GM18520 (cell line): ENCODE measurements at regions not wholly inside any gene's neighbourhood (a gene's known extent, or its start where the extent isn't known, plus 50 kb on each side); places are given as distances from the start of the nearest gene placed in this dataset.
"Not testable (repeated sequence)": the region's sequence is repeated elsewhere in the genome, so short reads cannot be mapped to it uniquely, and the experiment has no call there.

ENCODE experiments used
- ATAC-seq: cut with Tn5 transposase; IDR thresholded peaks from one replicate; pipeline ENCODE4 v1.9.1; 2021; ENCODE audit not compliant: unreplicated experiment

DNA sequence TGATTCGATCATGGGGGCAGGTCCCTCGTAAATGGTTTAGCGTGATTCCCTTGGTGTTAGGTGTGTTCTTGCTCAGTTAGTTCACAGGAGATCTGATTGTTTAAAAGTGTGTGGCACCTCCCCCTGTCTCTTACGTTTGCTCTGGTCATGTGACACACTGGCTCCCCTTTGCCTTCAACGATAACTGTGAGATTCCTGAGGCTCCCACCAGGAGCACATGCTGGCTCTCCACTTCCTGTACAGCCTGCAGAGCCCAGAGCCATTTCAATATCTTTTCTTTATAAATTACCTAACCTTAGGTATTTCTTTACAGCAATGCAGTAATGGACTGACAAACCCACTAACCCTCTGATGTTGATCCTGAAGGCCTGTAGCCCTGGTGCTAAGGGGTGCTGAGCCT lies 141.9 kb downstream of the FCRL5 start:
- no peak for ATAC-seq

DNA sequence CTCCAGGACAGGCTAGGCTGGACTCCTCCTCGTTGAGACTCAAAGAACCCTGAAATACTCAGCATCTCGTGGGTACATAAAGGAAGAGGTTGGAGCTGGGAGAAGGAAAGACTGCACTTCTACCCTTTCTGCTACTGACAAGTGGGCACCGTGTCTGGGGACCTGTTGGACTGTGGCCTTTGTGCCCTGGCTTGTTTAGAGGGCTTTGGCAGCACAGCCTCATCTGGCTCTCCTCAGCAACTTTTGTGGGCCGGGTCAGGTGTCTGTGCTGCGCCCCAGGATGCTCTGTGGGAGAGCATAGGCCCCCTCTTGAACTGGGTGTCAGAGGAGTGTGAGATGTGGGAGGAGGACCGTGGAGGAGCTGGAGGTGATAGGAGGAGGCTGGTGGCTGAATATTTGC lies 142.4 kb downstream of the FCRL5 start:
- ATAC-seq: no peak

DNA sequence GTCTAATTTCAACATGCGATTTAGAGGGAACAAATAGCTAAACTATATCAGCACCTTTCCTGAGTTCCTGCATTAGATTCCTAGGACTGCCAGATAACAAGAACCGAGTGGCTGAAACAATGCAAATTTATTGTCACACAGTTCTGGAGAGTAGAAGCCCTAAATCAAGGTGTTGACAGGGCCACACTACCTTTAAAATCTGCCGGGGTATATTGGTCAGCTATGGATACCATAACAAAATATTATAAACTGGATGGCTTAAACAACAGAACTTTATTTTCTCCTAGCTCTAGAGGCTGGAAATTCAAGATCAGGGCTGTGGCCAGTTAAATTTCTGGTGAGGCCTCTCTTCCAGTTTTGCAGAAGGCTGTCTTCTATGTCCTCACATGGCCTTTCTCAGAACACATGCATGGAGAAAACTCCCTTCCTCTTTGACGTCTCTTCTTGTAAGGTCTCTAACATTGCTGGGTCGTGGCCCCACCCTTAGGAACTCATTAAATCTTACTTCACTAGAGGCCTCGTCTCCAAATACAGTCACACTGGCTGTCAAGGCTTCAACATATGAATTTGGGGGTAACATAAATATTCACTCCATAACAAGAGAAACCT lies 144.3 kb downstream of the FCRL5 start:
- no peak for ATAC-seq

DNA sequence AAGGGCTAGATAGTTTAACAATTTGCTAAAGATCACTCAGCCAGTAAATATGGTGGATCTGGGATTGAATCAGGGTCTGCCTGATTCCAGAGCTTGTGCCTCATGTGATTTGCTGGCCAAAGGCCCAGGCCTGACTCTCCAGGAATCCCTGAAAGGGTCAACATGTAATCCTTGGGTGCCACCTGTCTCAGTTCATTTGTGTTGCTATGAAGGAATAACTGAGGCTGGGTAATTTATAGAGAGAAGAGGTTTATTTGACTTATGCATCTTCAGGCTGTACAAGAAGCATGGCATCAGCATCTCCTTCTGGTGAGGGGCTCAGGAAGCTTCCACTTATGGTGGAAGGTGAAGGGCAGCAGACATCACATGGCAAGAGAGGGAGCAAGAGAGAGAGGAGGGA lies 144.9 kb downstream of the FCRL5 start:
- ATAC-seq: no peak

DNA sequence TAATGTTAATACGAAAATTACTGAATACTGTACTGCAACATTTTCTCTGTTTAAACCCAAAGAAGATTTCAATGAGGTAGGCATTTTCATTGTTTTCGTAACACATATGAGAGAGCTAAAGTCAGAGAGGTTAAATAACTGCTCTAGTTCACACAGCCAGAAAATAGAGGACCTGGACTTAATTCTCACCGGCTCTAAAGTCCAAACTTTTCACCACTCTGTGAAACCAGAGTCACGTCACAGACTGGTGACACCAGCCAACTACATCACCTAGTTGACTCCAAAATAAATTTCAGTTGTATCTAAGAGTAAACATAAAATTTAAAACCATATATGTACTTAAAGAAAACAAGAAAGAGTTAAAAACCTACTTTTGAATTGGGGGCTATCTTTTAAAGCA lies 146.7 kb downstream of the FCRL5 start:
- ATAC-seq: no peak

DNA sequence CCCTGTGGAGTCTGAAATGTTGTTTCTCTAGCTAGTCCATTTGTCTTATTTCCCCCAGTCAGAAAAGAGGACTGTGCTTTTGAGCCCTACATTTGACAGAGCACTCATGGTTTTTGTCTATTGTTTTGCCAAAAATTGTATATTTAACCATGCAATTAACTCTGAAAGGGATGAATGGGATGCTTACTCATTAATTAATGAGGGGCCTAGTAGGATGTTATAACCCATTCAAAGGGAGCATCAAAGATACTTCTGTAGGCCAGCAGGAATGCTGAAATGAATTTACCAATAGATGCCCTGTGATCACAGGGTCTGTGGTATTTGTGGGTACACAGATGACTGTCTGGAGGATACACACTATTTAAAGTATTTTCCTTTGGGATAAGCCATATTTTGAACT lies 147.7 kb downstream of the FCRL5 start:
- ATAC-seq: no peak

DNA sequence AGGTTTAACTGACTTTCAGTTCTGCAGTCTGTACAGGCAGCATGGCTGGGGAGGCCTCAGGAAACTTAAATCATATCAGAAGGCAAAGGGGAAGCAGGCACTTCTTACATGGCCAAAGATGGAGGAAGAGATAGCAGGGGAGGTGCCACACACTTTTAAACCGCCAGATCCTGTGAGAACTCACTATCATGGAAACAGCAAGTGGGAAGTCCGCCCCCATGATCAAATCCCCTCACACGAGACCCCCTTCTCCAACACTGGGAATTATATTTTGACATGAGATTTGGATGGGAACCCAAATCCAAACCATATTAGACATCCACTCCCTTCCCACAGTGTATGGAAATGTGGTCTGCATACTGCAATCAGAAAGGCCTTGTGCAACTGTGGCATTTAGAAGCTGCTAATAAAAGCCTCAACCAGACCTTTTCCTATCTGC lies 148.2 kb downstream of the FCRL5 start:
- no peak for ATAC-seq

DNA sequence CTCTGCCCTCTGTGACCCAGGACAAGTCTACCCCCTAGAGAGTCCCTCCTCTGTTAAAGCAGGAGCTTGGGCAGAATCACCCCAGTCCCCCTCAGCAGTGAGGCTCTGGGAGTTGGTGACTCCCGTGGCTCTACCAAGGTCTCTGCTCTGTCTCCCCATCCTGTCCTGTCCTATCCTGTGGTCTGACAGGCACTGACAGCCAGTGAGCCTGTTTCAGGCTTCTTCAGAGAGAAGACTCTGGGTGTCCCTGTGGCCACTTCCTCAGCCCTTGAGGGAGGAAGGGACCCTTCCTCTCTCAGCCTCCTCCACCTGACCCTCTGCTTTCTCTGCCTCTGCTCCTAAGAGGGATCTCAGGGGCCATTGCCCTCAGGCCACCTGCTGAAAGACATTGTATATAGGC lies 148.7 kb downstream of the FCRL5 start:
- no peak for ATAC-seq

DNA sequence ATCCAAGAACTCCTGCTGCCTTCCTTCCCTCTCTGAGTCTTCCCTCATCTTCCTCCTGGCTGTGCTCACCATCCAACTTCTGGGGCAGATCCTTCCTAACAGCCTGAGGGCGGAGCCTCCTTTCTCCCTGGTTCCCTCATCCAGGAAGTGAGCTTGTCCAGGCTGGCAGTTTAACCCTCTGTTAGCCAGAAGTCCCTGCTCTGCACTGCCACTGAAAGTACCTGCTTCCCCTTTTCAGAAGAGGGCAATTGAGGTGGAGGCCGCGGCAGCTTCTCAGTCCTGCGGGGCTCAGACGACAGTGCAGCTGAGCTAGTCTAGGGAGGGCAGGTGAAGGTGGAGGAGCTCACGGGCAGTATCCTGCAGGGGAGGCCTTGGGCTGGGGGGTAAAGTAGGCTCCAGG lies 149.1 kb downstream of the FCRL5 start:
- no peak for ATAC-seq

DNA sequence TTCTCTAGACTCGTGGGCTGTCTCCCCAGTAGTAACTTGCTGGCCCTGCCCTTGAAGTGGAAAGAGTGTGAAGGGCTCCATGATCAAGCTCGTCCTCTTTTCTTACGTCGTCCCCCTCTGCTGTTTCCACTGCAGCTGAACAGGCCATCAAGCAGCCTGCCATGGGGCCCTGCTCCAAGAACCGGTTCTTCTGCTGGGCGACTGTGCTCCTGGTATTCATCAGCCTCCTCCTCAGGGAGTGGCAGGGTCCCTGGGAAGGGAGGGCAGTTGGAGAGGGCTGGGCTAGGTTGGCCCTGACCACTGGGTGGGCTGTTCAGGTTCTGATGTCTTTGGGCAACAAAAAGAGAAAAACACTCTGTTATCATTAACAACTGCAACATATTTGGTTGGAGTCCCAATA lies 151.5 kb downstream of the FCRL5 start:
- ATAC-seq: no peak

DNA sequence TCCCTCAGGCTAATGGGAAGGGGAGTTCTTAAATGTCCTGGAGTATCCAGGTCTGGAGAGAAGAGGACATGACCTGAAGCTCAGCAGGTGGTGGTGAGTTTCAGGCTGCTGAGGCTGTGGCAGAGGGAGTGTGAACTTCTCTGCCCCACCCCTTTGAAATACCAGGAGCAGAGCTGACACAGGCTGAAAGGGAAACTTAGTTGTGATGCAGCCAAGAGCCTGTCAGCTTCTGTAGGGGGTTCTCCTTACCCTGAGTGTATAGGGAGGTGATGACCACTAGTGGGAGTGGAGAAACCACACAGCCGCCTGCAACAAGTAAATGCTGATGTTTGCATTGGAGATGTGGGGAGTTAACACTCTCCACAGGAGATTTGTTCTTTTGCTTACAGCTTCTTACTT lies 152.3 kb downstream of the FCRL5 start:
- peak; percentile 88 for ATAC-seq

DNA sequence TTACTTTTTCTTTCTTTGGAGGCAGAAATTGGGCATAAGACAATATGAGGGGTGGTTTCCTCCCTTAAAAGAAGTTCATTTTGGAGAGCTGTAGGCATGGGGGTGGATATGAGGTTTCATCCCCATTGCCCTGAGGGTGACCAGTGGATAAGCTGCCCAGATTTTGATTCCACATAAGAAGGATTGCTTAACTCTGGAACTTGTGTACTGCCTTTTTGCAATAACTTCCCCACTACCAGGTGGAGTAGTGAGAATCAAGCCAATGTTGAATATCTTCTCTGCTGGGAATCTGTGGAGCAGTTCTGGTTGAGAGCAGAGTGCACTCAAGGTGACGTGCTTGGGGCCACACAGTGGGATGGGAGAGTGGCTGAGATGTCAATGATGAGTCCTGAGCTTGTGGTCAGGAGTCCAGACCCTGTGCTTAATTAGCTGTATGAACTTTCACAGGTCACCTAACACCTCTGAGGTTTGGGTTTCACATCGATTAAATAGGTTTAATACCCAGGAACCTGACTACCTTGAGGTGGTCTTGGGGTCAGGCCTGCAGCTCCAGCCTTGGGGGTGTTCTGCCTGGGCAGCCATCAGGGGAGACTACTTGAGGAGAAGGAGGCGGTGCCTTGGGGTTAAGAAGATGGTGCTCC lies 152.9 kb downstream of the FCRL5 start:
- peak; percentile 18 for ATAC-seq

DNA sequence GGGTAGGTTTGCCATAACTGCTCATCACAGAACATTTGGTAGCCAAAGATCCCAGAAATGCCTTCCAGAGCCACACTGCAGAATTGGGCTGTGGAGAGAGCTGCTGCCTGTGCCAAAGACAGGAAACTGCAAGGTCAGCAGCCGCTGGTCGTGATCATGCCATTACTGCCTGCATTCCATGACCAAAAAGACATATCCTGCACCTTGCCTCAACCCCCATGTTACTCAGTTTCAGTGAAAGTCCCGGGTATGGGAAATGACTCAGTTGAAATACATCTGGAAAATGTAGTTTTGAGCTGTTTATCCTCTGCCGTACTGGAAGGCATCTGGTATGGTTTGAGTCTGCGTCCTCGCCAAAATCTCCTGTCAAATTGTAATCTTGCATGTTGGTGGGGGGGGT lies 161.7 kb downstream of the FCRL5 start:
- no peak for ATAC-seq

DNA sequence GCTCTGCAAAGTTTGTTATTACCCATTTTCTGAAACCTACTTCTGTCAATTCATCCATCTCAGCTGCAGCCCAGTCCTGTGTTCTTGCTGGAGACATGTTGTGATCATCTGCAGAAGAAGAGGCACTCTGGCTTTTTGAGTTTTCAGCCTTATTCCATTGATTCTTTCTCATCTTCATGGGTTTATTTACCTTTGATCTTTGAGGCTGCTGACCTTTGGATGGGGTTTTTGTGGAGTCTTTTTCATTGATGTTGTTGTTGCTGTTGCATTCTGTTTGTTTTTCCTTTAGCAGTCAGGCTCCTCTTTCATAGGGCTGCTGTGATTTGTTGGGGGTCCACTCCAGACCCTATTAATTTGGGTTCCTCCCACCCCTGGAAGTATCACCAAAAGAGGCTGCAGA lies 164.3 kb downstream of the FCRL5 start:
- no peak for ATAC-seq

DNA sequence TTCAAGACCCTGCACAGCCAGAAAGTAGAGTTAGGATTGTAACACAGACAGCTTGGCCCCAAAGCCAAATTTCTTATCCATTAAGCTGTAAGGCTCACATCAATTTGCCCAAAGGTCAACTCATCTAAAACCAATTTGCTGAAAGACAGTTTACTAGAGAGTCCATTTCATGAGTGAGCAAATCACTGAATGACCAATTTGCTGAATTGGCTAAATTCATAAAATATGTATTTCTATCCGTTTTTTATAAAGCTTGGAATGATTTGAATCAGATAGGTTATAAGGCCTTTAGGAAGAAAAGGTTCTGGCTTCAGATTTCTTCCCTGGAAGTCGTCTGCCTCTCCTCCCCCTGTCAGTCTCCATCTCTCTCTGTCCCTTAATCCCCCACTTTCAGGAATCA lies 168.1 kb downstream of the FCRL5 start:
- no peak for ATAC-seq

DNA sequence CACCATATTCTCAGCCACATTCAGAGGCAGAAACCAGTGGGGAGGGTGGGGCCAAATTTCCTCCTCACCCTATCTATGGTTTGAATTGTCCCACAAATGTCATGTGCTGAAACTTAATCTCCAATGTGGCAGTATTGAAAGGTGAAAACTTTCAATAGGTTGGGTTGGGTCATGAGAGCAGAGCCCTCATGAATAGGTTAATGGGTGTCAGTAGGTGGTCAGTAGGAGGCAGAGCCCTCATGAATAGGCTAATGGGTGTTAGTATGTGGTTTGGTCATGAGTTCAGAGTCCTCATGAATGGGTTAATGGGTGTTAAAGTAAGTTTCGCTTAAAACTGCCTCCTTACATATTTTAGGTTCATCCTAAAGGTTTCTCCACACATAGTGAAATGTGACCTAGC lies 170.0 kb downstream of the FCRL5 start:
- ATAC-seq: peak; percentile 51

DNA sequence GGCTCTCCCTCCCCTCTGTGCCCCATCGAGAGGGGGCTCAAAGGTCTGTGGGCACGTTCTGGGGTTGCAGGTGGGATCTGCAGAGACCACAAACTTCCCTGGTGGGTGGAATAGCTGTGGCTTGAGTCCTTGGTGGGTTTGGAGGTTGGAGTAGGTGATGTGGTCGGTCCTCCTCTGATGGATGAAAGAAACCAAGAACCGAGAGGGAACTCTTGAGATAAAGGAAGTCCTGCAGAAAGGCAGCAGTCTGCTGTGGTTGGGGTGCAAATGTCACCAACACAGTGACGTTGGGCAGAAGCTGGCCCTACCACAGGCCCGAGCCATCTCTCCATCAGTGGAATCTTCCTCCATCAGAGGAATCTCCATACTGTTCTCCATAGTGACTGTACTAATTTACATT lies 171.8 kb downstream of the FCRL5 start:
- no peak for ATAC-seq

DNA sequence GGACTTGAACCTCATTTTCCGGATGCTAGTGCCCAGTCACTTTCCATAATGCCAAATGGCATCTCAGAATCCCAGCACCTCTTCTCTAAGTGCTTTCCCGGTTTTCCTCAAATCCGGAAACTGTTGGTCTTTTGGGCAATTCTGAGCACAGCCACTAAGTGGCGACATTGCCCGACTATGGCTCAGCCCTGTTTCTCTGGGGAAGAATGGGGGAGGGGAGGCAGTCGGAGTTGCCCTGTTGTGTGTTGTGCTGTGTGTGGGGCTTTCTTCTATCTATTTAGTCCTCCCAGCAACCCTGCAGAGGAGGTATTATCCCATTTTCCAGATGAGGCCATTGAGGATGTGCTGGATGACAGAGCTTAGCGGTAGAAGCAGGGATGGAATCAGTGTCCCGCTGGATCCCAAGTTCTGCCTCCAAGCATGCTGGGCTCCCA lies 175.0 kb downstream of the FCRL5 start:
- not testable (repeated sequence) for ATAC-seq

DNA sequence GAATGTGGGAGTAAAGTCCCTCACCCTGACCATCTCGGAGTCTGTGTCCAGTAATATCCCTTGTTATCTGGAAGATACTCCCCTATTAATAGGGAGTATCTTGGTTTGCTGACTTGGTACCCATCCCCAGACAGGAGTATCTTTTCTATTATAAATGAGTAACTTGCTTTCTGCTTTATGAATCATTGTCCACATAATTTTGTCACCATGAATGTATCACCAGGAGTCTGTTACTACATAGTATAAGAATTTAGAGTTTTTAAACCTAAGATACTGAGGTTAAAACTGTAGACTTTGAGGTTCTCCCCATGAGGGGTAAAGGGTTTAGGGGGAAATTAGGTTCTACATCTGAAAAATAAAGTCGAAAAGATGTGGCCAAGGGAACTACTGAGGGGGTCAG lies 175.6 kb downstream of the FCRL5 start:
- ATAC-seq: no peak

DNA sequence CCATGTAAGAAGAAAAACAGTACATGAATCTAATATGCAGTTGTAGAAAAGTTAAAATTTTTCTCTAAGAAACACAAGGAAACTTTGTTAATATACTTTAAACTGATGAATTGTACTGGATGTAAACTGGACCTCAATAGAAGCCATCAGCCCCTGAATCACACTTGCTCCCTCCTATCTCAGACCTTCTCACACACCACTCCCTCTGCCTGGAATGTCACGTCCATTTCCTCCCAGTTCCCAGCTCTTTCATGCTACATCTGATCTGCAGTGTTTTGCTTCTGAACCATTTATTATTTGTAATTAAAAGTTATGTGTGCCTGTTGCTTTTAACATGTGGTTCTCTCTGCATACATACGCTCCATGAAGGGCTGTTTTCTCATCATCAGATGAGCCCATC lies 180.0 kb downstream of the FCRL5 start:
- not testable (repeated sequence) for ATAC-seq

DNA sequence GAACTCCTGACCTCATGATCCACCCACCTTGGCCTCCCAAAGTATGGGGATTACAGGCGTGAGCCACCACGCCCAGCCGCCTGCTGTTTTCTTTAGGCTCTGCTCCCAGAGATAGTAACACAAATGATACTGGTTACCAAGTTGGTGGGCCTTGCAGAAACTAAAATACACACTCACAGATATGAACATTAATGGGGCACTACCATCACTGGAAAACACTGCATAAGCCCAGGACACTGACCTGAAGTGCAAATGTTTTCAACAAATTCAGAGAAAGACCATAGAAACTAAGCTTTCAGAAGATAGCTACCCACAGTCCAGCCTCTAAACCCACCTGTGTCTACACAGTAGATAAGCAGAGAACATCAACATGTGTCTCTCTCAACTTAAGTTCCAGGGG lies 180.5 kb downstream of the FCRL5 start:
- no peak for ATAC-seq

DNA sequence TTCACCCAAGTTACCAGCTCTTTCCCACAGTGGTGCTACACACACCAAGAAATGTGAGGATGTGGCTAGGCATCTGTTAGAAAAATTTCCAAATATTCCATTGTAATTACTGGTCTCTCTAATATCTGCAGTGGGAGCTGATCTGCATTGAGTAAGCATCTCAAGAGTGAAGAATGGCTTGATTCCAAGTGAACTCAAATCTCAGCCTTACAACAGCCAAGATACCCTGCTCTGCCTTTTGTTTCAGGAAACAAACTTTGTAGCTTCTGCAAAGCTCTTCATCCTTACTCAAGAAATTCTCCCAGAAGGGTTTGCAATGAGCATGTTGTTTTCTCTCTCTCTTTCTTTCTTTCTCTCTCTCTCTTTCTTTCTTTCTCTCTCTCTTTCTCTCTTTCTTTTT lies 181.1 kb downstream of the FCRL5 start:
- no peak for ATAC-seq

DNA sequence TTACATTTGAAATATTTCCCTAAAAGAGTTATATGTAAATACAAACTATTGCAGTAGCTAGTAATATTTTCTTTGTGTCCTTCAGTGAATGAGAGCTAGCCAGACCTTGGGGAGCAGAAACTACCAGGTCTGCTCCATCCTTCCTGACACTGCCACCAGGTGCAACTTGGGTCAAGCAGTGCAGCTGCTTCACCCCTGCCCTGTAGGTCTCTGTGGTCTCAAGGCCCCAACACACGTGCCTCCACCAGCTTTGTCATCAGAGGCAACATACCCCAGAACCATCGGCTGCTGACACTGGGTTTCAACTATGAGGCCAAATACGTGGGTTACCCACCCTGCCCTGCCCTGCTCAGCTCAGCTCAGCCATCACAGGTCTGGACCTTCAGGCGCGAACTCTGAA lies 181.6 kb downstream of the FCRL5 start:
- ATAC-seq: no peak
